Stimulated activated effector memory CD8-positive, alpha-beta T cell treated with anti-CD3 and anti-CD28 coated beads, Interleukin-12 subunit alpha, Interleukin-12 subunit beta, amount 100 ng/mL, for 72 hours (primary cell): ENCODE measurements at regions not wholly inside any gene's neighbourhood (a gene's known extent, or its start where the extent isn't known, plus 50 kb on each side); places are given as distances from the start of the nearest gene placed in this dataset.
"Not testable (repeated sequence)": the region's sequence is repeated elsewhere in the genome, so short reads cannot be mapped to it uniquely, and the experiment has no call there.

ENCODE experiments used
- ATAC-seq: fragments of 150-1000 bp; cut with Tn5 transposase; 2 replicates; pipeline ENCODE4 v1.10.0; 2021
- DNase-seq, 2 donors: peaks; one replicate each; pipeline ENCODE4 v3.0.0; 2021 to 2022; ENCODE audit warnings: low spot score in 2 of 2
- H3K27ac Mint-ChIP-seq: one replicate; pipeline ENCODE4 v1.8.0; 2022; ENCODE audit warnings: mild to moderate bottlenecking, mixed read lengths
- H3K36me3 Mint-ChIP-seq: one replicate; pipeline ENCODE4 v1.8.0; 2022; ENCODE audit warnings: mild to moderate bottlenecking, mixed read lengths
- H3K4me1 Mint-ChIP-seq: one replicate; pipeline ENCODE4 v1.8.0; 2022; ENCODE audit warnings: mixed read lengths
- H3K4me3 Mint-ChIP-seq: one replicate; pipeline ENCODE4 v1.8.0; 2022; ENCODE audit warnings: mild to moderate bottlenecking, mixed read lengths
- H3K9me3 Mint-ChIP-seq: one replicate; pipeline ENCODE4 v1.8.0; 2022; ENCODE audit warnings: mixed read lengths

- H3K4me1 Mint-ChIP-seq: peaks cover 32% of the 10 kb centered on the region
- ATAC-seq, DNase-seq, H3K4me3 Mint-ChIP-seq, H3K27ac Mint-ChIP-seq, H3K36me3 Mint-ChIP-seq, H3K9me3 Mint-ChIP-seq: not testable (repeated sequence)
Observed at GRCh38 chr7:86981937-86982336, 77.5 kb downstream of the ELAPOR2 start.

GRCh38 chr7:86981127-86981526, 78.3 kb downstream of the ELAPOR2 start:
- no peak for ATAC-seq

GRCh38 chr7:86980223-86980622, 79.2 kb downstream of the ELAPOR2 start:
- DNase-seq: no peak
- Mint-ChIP-seq H3K4me3 (no peak overlapping the region), H3K27ac (no peak overlapping the region), H3K4me1 (peaks cover 39% of the 10 kb centered on the region), H3K9me3 (peaks cover 4% of the 10 kb centered on the region), H3K36me3 (peaks cover 5% of the 10 kb centered on the region)
- ATAC-seq: no peak

More at GRCh38 chr7:86981127-86981526, 78.3 kb downstream of the ELAPOR2 start:
- no peak for DNase-seq
- peaks cover 5% of the 10 kb centered on the region for H3K36me3 Mint-ChIP-seq
- H3K4me1 Mint-ChIP-seq: peaks cover 37% of the 10 kb centered on the region
- H3K9me3 Mint-ChIP-seq: peaks cover 4% of the 10 kb centered on the region
- no peak overlapping the region for H3K27ac Mint-ChIP-seq
- no peak overlapping the region for H3K4me3 Mint-ChIP-seq

- Mint-ChIP-seq H3K27ac (peak overlapping the region; percentile 30), H3K36me3 (peaks cover 5% of the 10 kb centered on the region), H3K4me3 (no peak overlapping the region), H3K9me3 (no peaks in the 10 kb centered on the region), H3K4me1 (peaks cover 39% of the 10 kb centered on the region)
- no peak for DNase-seq
- ATAC-seq: peak; percentile 96
Observed at GRCh38 chr7:86978808-86979506, 80.5 kb downstream of the ELAPOR2 start.

GRCh38 chr7:86976958-86977357, 82.5 kb downstream of the ELAPOR2 start:
- Mint-ChIP-seq H3K36me3 (no peaks in the 10 kb centered on the region), H3K4me3 (no peak overlapping the region)

GRCh38 chr7:86975914-86976313, 83.5 kb downstream of the ELAPOR2 start:
- peaks cover 33% of the 10 kb centered on the region for H3K4me1 Mint-ChIP-seq
- H3K9me3 Mint-ChIP-seq: no peaks in the 10 kb centered on the region
- ATAC-seq (no peak), DNase-seq (no peak)
- H3K27ac Mint-ChIP-seq: peak overlapping the region; percentile 3
- no peak overlapping the region for H3K4me3 Mint-ChIP-seq
- H3K36me3 Mint-ChIP-seq: no peaks in the 10 kb centered on the region

More at GRCh38 chr7:86976958-86977357, 82.5 kb downstream of the ELAPOR2 start:
- Mint-ChIP-seq H3K4me1 (peaks cover 39% of the 10 kb centered on the region), H3K27ac (no peak overlapping the region), H3K9me3 (no peaks in the 10 kb centered on the region)
- peak; percentile 22 for ATAC-seq
- no peak for DNase-seq

GRCh38 chr7:86975449-86975848, 84.0 kb downstream of the ELAPOR2 start:
- DNase-seq (no peak), ATAC-seq (no peak)
- peaks cover 28% of the 10 kb centered on the region for H3K4me1 Mint-ChIP-seq
- H3K27ac Mint-ChIP-seq: peak overlapping the region; percentile 3
- no peak overlapping the region for H3K4me3 Mint-ChIP-seq
- no peaks in the 10 kb centered on the region for H3K9me3 Mint-ChIP-seq
- H3K36me3 Mint-ChIP-seq: no peaks in the 10 kb centered on the region

- no peaks in the 10 kb centered on the region for H3K36me3 Mint-ChIP-seq
- H3K9me3 Mint-ChIP-seq: no peaks in the 10 kb centered on the region
- peaks cover 7% of the 10 kb centered on the region for H3K4me1 Mint-ChIP-seq
- no peak overlapping the region for H3K4me3 Mint-ChIP-seq
- no peak for ATAC-seq
- no peak for DNase-seq
- H3K27ac Mint-ChIP-seq: no peak overlapping the region
Observed at GRCh38 chr7:86972072-86972471, 87.4 kb downstream of the ELAPOR2 start.

- H3K9me3 Mint-ChIP-seq: no peaks in the 10 kb centered on the region
- DNase-seq (no peak), ATAC-seq (no peak)
- no peak overlapping the region for H3K4me3 Mint-ChIP-seq
- H3K4me1 Mint-ChIP-seq: peaks cover 1% of the 10 kb centered on the region
- no peaks in the 10 kb centered on the region for H3K36me3 Mint-ChIP-seq
- H3K27ac Mint-ChIP-seq: no peak overlapping the region
Observed at GRCh38 chr7:86970986-86971385, 88.5 kb downstream of the ELAPOR2 start.

- Mint-ChIP-seq H3K27ac (no peak overlapping the region), H3K36me3 (no peaks in the 10 kb centered on the region), H3K4me1 (no peaks in the 10 kb centered on the region), H3K4me3 (no peak overlapping the region), H3K9me3 (no peaks in the 10 kb centered on the region)
- DNase-seq (no peak), ATAC-seq (no peak)
Observed at GRCh38 chr7:86970547-86970946, 88.9 kb downstream of the ELAPOR2 start.

- H3K4me1 Mint-ChIP-seq: no peaks in the 10 kb centered on the region
- H3K27ac Mint-ChIP-seq: no peak overlapping the region
- DNase-seq: no peak
- ATAC-seq: no peak
- H3K4me3 Mint-ChIP-seq: no peak overlapping the region
- H3K9me3 Mint-ChIP-seq: no peaks in the 10 kb centered on the region
- H3K36me3 Mint-ChIP-seq: no peaks in the 10 kb centered on the region
Observed at GRCh38 chr7:86969865-86970264, 89.6 kb downstream of the ELAPOR2 start.

- Mint-ChIP-seq H3K9me3 (no peaks in the 10 kb centered on the region), H3K36me3 (no peaks in the 10 kb centered on the region), H3K4me1 (no peaks in the 10 kb centered on the region), H3K27ac (no peak overlapping the region), H3K4me3 (no peak overlapping the region)
- DNase-seq: no peak
- no peak for ATAC-seq
Observed at GRCh38 chr7:86968618-86969017, 90.8 kb downstream of the ELAPOR2 start.

GRCh38 chr7:86966916-86967315, 92.5 kb downstream of the ELAPOR2 start:
- Mint-ChIP-seq H3K9me3 (no peaks in the 10 kb centered on the region), H3K36me3 (no peaks in the 10 kb centered on the region), H3K4me3 (no peak overlapping the region), H3K4me1 (no peaks in the 10 kb centered on the region), H3K27ac (no peak overlapping the region)
- DNase-seq (no peak), ATAC-seq (no peak)

GRCh38 chr7:86965727-86966120, 93.7 kb downstream of the ELAPOR2 start:
- no peak for ATAC-seq
- Mint-ChIP-seq H3K9me3 (no peaks in the 10 kb centered on the region), H3K4me3 (no peak overlapping the region), H3K27ac (no peak overlapping the region), H3K36me3 (no peaks in the 10 kb centered on the region), H3K4me1 (no peaks in the 10 kb centered on the region)
- no peak for DNase-seq

- DNase-seq (no peak), ATAC-seq (no peak)
- Mint-ChIP-seq H3K4me1 (no peaks in the 10 kb centered on the region), H3K36me3 (no peaks in the 10 kb centered on the region), H3K27ac (no peak overlapping the region), H3K9me3 (no peaks in the 10 kb centered on the region), H3K4me3 (no peak overlapping the region)
Observed at GRCh38 chr7:86964973-86965726, 94.3 kb downstream of the ELAPOR2 start.

- no peak overlapping the region for H3K27ac Mint-ChIP-seq
- peak; percentile 91 for ATAC-seq
- H3K9me3 Mint-ChIP-seq: no peaks in the 10 kb centered on the region
- DNase-seq: no peak
- H3K4me1 Mint-ChIP-seq: no peaks in the 10 kb centered on the region
- H3K4me3 Mint-ChIP-seq: no peak overlapping the region
- no peaks in the 10 kb centered on the region for H3K36me3 Mint-ChIP-seq
Observed at GRCh38 chr7:86963599-86964230, 95.7 kb downstream of the ELAPOR2 start.
